ENCODE measurements at regions not wholly inside any gene's neighbourhood (a gene's known extent, or its start where the extent isn't known, plus 50 kb on each side); places are given as distances from the start of the nearest gene placed in this dataset.

DNA sequence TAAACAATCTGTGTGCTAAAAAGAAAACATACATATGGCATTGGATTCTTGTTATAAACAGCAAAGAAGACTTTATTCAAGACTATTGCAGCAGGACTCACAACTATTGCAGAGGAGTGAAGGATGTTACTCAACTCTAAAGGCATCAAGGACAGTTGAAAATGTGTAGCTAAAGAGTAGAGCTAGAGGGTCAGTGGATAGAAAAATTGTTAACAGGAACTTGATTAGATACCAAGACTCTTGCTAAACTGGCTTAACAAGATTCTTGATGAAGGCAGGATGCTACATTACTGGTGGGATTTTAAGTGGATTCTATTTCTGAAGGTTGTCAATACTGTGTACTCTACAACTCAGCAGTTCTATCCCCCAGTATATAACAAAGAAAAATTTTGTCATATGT is 1183.3 kb downstream of the SLITRK1 start:
- DNase-seq (ENCODE audit: low spot score), result no peak

DNA sequence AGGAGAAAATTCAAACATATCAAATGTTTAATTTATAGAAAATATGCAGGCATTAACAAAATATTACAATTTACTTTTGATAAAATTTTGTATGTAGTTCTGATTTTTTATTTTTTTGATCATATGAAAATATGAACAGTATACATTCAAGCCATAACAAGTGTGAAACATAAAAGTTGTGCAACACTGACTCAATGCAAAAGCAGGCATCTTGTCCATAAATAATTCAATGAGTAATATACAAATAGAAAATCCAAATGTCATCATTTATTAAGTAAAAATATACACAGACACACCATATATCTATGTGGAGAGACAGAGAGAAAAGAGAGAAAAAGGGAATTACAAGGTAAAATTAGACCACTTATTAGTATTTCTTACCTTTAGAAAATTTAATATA is 1183.9 kb downstream of the SLITRK1 start:
- no peak for DNase-seq (ENCODE audit: low spot score)

DNA sequence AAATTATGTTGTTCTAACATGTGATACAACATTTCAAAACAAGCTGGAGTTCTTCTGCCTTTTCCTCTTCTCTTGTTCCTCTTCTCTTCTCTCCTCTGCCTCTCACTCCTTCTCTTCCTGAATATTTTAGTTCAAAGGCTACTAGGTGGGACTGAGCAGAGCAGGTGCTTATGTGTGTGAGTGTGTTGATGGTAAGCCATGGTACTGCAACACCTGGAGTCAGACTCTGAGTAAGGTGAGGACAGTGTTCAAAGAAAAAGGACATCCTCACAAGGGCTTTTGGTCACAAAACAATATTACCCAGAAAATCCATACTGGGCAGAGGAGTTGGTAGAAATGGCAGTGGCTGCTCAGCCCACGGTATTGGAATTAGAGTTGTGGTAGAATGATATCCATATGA is 1188.7 kb downstream of the SLITRK1 start:
- DNase-seq (ENCODE audit: low spot score), result no peak

DNA sequence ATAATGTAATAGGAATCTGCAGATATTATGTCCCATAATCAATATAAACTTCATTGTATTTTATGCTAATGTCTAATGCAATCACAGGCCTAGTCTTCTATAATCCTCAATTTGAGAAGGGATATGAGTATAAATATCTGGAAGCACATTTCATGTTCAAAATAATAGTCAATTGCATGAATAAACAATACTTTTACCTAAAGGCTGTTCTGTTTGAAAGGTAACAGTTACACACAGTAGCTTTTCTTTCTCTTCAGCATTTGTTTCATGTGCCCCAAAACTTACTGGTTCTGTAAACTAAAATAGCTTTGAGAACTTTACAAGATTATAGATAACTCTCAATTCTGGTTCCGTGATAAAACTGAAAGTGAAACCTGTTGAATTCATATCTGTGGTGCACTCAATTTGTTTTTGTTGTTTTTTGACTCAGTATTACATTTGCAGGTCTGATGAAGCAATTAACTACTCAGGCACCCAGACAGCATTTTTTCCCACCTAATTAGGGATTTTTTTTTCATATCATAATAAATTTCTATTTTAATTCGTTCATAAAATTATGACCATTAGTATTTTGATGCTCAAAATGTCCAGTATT is 1193.8 kb downstream of the SLITRK1 start:
- DNase-seq (ENCODE audit: low spot score), result no peak

DNA sequence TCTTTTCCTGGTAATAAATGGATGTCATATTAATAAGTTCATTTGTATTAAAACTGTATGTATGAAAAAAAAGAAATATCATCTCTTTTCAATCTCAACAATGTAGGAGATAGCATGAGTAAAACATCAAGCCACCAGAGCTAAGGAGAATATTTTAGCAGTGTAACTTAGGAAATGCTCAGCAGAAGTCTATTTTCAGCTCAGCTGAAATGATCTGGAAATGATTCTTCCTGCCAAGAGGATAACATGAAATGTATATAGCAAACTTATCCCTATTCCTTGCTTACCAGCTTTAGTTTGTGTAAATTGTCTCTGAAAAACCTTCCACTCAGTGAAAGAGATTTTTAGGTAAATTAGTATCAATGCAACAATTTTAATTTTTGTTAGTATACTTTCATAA is 1194.4 kb downstream of the SLITRK1 start:
- no peak for DNase-seq (ENCODE audit: low spot score)

DNA sequence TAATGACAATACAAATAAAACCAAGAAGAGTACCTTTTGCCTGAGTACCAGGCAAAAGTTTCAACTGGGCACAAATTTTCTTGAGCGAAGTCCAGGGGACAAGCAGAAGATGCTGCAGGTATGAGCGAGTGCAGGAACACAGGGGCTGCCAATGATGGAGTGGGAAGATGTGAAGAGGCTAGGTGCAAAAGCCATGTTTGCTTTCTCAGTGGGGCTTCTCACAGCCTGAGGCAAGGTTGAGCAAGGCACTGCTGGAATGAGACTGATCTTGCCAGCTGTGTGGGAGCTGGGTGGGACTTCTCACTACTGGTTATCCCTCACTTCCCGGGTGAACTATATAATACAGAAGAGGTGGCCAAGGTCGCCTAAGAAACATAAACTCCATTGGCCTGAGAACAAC is 1200.7 kb downstream of the SLITRK1 start:
- DNase-seq (ENCODE audit: low spot score), result no peak

DNA sequence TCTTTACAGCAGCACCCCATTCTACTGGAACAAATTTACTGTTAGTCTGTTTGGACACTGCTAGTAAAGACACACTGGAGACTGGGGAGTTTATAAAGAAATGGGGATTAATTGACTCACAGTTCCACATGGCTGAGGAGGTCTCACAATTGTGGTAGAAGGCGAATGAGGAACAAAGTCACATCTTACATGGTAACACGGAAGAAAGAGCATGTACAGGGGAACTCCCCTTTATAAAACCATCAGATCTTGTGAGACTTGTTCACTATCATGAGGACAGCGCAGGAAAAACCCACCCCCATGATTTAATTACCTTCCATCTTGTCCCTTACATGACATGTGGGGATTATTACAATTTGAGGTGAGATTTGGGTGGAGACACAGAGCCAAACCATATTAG is 1204.2 kb downstream of the SLITRK1 start:
- no peak for DNase-seq (ENCODE audit: low spot score)

DNA sequence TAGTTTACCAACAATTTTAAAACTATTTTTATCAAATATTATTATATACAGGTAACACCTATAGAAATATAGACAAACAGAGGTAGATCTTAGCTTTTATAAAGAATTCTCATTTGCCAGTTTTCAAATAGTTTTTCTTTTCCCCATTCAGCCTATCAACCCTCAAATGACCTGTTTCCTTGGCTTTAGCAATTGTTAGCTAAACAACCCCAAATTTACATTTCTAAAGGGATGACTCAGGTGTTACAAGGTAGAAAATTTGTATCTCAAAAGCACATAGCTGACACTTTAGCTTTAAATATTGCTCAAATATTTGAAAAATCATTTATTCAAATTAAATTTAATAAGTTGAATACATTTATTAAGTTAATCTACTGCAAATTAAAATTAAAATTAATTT is 1207.2 kb downstream of the SLITRK1 start:
- DNase-seq (ENCODE audit: low spot score), result no peak

DNA sequence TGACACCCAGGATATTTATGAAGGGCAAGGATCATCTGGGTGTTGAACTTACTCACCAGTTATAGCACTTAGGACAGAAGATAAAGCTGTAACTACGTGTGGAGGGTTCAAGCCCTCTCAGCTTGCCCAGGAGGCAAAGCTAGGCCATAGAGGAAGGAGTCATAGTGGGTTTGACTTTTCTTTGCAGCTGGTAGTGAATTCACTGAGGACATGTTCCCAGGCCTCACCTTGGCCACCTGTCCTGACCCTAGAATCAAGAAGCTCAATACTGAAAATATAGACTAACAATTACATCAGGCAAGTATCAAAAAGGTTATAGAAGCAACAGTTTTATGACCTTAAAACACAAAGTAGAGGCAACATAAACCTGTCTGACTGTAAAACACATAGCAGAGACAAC is 1207.7 kb downstream of the SLITRK1 start:
- no peak for DNase-seq (ENCODE audit: low spot score)

DNA sequence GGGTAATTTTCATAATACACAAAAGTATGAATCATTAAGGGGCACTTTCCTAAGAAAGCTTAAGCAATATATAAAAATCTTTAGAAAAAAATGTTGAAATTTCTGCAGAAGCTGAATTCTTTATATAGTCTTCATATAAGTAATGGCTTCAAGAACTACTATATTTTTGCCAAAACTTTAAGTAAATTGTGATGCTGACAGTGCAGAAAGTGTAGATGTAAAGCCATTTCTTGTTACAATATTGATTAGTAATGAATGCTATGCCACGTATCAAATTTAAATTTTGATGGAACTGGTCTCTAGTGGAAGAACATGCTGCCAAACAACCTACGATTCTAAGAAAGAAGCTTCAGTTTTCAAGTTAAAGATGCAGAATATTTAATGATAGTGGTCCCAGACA is 1210.0 kb downstream of the SLITRK1 start:
- no peak for DNase-seq (ENCODE audit: low spot score)

DNA sequence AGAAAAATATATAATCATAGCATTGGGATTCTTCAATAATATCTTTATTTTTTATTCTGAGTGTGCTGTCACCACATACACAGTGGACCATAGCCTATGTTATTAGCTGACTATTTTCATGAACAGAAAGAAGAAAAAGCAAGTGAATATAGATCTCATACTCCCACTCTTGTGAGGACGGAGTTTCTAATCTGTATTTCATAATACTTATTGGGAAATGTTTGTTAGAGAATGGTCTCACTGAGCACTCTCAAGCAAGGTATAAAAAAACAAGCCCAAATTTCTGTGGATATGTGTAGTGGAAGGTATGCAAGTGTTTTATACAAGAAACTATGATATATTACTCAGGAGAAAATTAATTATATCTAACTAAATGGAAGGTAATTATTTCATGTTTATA is 1218.1 kb downstream of the SLITRK1 start:
- no peak for DNase-seq (ENCODE audit: low spot score)

DNA sequence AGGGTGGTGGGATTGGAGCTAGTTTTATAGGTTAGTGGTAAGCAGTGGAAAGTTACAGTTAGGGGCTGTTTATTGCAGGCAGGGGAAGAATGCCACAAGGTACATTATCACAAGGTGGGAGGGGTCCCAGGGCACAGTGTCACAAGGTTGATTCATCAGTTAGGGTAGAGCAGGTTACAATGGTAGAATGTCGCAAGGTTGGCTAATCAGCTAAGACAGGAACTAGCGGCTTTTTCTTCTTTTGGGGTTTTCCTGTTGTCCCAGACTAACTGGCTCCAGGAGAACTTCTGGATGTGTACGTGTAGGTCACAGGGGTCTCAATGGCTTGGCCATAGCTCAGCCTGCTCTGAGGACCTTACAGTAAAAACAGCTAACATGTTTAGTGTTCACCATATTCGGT is 1221.1 kb downstream of the SLITRK1 start:
- no peak for DNase-seq (ENCODE audit: low spot score)

DNA sequence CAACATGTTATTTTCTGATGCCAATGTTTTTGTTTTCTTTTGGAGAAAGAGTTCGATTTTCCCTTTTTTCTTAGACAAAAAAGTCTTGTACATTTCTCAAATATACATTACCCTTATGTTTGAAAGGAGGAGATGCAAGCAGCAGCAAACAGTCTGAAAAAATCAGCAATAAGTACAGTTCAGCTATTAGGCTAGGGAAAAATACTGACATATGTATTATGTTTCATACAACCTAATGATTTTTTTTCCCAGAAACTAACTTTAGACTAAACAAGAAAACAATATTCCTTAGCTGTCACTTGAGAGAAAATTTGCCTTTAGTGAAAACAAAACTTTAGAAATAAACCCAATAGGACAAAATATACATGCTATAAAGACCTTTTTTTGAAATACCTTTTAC is 1223.5 kb downstream of the SLITRK1 start:
- no peak for DNase-seq (ENCODE audit: low spot score)

DNA sequence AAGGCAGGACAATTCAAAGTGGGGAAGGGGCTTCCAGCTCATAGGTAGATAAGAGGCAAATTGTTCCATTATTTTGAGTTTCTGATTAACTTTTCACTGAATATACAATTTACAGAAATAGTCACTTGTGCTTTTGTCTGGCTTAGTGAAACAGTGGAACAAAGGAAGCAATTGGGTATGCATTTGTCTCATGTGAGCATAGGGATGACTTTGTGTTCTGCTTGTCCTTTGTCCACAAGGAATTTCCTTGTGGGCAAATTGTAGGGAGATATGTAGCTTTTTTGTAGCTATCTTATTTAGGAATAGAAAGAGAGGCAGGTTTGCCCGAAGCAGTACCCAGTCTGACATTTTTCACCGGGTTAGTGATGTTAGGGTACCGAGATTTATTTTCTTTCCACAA is 1224.8 kb downstream of the SLITRK1 start:
- DNase-seq (ENCODE audit: low spot score), result no peak

DNA sequence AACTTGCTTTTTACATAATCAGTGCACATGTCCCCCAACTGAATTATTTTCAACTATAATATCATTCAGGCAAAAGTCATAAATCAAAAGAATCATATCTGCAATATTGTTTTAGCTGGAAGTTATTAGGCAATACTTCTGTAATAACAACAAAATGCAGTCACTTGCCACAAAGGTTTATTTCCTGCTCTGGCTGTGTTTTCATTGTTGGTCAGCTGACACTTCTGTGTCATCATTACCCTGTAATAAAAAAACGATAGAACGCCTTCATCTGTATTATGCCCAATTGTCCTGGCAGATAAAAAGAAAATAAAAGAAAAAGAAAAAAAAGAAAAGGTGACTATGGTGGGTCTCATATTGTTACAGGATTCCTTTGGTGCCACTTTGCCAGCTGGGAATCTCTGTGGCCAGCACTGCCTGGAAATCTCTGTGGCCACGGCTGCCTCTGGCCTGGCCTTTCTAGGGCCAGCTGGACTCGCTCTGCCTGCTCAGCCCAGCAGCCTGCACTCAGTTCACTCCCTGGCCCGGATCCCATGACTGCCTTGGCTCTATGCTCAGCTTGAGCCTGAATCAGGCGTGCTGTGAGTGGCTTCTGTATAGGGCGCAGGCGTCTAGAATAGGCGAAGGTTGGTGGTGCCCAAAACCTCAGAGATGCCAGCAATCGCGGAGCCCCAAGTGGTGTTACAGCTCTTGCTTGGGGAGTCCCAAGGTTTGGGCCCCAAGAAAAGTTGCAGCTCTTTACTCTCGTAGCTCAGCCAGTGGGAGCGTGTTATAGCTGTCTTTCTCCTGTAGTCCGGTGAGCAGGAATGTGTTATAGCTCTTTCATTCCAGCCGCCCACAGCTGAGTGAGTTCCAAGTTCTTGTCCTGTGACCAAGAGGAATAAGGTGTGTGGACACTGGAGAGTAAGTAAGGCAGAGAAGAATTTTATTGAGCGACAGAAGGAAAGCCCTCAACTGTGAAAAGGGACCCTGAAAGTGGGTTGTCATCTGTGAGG is 1227.1 kb downstream of the SLITRK1 start:
- DNase-seq (ENCODE audit: low spot score), result peak; percentile 54

DNA sequence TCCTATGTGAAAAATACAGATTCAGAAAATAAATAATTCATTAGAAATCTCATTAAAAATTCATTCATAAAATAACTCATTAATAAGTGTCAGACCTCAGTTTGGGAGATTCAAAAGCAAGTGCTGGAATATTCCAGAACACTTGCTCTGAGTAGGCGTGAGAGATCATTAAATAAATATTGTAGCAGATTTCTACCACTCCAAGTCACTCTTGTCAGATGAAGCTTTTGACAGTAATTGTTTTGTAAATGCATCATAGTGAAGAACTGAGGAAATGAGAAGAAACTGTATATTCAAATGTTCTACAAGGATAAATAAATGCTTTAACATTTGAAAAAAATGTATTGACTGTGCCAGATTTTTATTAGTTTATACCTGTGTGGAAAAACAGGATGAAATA is 1228.1 kb downstream of the SLITRK1 start:
- DNase-seq (ENCODE audit: low spot score), result no peak

DNA sequence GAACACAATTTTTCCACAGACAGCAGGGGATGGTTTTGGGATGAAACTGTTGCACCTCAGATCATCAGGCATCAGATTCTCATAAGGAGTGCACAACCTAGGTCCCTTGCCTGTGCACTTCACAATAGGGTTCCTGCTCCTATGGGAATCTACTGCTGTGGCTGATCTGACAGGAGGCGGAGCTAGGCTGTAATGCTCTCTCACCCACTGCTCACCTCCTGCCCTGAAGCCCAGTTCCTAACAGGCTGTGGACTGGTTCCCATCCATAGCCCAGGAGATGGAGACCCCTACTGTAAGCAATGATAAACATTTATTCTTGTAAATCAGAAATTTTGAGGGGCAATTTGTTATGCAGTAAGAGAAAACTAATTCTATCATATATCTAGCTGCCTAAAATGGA is 1234.7 kb downstream of the SLITRK1 start:
- DNase-seq (ENCODE audit: low spot score), result no peak

DNA sequence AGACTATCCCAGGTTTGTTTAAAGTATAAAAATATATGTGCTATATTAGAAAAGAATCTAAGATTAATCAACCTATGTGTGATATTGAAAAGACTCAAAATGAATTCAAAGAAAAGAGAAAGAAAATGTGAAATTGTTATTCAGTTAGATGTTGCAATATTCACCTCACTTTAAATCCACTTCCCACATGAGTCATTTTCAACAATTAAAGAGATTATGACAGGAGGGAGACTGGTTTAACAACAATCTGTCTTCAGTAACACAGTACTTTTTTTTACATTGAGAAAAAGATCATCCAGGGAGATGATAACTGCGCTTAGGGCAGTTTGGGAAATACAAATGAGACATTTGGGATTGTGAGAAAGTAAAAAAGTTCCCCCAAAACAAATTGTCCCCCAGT is 1246.2 kb downstream of the SLITRK1 start:
- no peak for DNase-seq (ENCODE audit: low spot score)

DNA sequence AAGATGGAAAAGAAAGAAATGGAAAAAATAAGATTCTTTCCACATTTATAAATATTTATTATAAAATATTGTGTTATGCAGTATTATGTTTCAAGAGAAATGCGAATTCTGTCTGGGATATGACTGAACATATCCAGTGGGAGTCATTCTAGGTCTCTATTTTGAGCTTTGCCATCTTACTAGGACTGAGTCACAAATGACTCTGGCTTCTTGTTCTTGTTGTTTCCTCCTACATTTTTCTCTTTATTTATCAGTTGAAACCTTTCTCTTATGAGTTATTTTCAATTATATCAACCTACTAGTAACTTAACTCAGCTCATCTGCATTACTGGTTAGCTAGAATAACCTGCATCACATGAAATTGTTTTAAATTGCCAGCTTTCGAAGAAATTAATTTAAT is 1247.3 kb downstream of the SLITRK1 start:
- no peak for DNase-seq (ENCODE audit: low spot score)

DNA sequence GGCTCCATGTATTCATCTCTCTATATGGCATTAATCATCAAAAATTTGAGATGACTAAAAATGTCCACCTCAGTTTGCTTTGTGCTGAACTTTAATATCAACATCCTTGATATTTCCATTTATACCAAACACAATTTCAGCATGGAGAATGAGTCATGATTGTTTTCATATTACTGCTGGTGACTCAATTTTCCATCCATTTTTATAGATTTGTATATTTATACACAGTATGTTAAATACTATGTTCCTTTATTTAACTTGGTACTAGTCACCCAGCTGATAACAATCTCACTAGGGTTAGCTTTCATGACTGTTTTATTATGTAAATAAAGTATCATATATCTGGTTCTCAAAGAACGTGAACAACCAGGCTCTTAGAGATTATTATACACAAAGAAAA is 1255.1 kb downstream of the SLITRK1 start:
- no peak for DNase-seq (ENCODE audit: low spot score)

DNA sequence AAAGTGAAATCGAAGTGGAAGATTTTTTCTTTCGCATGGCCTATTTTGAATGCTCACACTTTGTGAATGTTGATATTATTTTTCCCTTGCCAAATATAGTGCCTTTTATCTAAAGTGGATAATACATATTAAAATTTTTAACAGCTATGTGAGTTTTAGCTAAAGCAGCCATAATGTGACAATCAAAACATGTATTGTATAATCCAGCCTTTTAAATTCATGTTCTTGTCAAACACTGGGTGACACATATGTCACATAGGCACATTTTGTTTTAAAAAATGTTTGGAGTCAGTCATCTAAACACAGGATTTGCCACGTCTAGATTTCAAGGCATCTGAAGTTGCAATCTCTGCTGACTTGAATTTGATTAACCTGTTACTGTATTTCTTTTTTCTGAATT is 1256.6 kb downstream of the SLITRK1 start:
- no peak for DNase-seq (ENCODE audit: low spot score)

DNA sequence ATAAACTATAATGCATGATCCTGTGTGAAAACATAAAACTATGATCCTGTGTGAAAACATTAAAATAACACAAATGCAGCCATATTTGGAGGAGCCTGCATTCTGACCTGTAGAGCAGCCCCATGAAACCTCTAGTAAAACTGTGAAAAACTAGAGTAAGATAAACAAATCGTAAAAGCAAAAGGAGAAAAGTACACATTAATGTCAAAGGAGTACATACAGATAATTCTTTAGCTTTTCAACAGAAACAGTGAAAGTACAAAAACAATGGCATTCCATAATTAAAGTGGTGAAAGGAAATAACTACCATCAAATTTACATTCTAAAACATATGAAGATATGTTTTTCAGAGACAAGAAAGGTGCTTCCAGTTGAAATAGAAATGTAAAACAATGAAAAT is 1267.2 kb downstream of the SLITRK1 start:
- DNase-seq (ENCODE audit: low spot score), result no peak

DNA sequence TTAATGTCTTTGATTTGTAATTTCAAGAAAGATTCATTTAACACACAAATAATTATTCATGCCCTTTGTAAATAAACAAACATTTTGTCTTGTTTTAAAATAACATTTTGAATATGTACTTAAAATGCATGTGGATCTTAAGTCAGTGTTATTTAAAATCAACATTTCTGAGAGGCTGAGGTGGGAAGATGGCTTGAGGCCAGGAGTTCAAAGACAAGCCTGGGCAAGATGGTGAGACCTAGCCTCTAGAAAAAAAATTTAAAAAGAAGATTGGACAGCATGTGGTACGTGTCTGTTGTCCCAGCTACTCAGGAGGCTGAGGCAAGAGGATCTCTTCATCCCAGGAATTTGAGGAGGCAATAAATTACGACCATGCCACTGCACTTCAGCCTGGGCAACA is 1268.2 kb downstream of the SLITRK1 start:
- DNase-seq (ENCODE audit: low spot score), result no peak

DNA sequence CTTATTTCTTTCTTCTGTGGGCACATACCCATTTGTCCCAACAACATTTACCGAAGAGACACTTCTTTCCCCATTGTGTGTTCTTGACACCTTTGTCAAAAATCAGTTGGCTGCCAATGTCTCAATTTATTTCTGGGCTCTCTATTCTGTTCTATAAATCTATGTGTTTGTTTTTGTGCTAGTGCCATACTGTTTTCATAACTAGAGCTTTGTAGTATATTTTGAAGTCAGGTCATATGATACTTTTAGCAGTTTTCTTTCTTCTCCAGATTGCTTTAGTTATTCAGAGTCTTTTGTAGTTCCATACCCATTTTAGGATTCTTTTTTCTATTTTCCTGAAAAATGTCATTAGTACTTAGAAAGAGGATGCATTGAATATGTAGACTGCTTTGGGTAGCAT is 1276.3 kb downstream of the SLITRK1 start:
- no peak for DNase-seq (ENCODE audit: low spot score)

Data from mucosa of gallbladder (tissue), 1 donor.